IPS DF 4.7 (cell line): ENCODE measurements at regions not wholly inside any gene's neighbourhood (a gene's known extent, or its start where the extent isn't known, plus 50 kb on each side); places are given as distances from the start of the nearest gene placed in this dataset.

Experiments used
- DNase-seq: peaks from one replicate; pipeline ENCODE4 v3.0.0-alpha.2; 2013; ENCODE audit warnings: low spot score; ENCODE audit errors: extremely low read depth

DNA sequence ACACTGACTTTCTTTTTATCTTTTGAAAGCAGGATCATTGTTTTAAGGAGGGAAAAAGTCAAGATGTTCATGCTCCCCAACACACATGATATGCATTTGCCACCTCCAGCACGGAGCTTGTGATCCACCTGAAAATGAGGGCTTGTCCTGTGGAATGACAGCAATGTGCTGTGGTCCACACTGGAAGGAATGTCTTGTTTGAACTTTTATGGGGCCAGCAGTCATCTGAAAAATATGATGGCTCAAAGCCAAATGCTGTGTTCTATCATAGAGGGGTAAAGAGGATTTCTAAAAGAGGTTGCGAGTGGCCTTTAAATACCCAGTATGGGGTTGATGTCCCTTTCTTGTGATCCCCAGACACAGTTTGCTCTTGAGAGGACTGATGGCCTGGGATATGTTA lies 226.5 kb upstream of the SPRED2 start:
- DNase-seq: no peak

DNA sequence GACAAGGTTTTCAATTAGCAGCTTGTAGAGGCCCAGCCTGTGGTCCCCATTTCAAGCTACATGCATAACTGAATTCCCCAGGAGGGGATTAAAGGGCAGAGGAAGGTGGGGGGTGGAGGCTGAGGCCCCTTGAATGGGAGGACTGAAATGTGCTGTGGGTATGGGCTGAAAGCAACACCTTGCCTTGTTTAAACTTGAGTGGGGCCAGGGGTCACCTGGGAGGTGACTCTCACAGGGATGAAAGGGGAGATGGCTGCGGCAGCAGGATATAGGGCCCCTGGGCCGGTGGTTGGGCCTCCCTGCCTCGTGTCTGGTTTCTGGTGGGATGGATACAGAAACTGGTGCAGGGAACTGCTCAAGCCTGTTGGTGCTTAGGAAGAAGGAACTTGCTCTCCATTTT lies 225.9 kb upstream of the SPRED2 start:
- DNase-seq: no peak

DNA sequence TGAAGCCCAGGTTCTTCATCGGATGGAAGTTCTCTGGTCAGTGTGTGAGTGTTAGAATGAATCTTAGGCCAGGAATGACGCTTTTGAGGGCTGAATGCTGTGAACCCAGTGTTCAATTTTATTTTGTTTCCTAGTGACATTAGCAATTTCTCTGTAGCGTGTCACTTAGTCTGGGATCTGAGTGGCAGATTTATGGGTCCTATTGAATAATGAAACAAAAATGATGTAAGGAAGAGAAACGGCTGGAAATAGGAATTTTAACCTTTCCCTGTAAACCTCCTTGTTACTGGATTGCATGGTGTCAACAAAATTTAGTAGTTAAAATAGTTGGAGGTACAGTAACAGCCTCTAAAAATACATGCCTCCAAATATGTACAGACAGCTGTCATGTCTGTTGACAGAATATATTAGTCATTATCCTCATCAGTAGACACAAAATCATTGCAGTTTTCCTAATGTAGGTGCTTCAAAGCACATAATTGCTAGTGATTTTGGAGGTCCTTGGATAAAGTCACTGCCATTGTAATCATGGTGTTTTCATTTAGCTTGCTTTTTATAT lies 223.8 kb upstream of the SPRED2 start:
- no peak for DNase-seq

DNA sequence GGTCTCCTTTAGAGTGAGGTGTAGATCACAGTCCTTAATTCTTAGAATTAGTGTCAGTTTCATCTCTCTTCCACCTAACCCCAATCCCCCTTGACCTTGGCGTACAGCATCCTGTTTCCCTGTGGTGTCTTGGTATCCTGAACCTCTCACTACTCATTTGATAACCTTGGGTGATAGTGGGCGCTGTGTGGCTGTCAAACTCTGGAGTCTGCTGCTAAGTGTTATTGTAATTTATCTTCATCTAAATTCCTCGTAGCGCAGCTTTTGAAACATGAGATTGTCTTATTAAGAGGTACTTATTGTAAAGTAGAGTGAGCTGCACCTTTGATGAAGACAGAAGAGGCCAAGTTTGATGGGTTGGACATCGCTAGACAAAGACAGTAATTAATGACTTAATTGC lies 222.6 kb upstream of the SPRED2 start:
- no peak for DNase-seq

DNA sequence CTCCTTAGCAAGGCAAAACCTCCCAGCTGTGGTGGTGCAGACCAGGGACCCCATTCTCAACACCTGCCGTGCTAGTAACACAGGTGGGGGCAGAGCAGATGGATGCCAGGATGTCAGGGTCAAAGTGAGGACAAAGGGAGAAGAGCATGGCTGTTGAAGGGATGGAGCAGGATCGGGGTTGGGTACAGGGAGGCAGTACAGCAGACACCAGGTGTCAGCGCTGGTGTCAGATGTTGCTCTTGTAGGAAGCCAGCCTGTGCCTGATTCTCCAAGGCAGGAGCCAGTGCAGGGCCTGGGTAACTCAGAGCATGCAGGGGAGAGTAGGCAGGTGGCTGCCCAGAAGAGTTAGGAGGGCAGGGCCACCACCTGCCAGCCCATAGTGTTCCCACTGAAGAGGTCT lies 222.1 kb upstream of the SPRED2 start:
- DNase-seq: no peak

DNA sequence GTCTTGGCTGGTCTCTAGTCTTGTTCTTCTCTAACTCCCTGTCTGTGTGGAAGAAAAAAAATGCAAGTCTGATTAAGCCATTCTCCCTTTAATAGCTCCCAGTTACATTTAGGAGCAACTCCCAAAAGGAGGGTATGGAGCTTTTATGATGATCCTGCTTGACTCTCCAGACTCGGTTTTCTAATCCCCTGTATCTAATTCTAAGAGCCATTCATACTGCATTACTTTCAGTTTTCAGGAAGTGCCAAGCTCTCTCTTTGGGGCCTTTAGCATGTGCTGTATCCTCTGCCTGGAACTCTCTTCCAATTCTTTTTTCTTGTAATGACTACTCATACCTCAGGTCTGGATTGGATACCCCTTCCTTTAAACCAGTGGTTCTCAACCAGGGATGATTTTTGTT lies 219.7 kb upstream of the SPRED2 start:
- DNase-seq: no peak

DNA sequence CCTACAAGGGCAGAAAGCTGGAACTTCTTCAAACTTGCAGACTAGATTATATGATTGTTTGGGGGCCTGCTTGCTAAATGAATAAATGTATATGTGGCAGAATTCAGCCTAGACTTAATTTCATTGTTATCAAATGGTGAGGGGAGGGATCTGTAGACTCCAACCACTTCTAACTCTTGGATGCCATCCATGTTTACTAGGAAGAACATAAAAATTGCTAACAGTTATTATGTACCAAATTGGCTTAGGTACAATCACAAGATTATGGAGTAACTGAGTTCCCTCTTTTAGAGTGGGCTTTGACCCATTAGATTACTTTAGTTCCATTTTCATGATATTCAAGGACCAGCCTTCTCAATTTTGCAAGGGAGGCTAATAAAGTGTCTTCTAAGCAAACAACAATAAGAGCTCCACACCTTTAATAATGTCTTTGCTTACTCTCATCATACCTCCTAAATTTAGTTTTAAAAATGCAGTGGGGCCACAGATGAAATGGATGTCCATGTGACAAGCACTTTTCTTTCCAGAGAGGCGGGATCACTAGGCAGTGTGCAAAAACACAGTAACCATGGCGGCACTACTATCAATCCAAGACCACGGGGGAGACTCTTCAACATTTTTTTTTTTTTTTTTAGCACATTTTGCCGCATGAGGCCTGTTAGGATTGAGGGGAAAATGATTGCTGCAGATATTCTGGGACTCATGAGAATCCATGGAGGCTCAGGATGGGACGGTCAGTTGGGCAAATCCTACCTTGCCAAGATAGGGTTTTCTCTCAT lies 217.6 kb upstream of the SPRED2 start:
- DNase-seq: no peak

DNA sequence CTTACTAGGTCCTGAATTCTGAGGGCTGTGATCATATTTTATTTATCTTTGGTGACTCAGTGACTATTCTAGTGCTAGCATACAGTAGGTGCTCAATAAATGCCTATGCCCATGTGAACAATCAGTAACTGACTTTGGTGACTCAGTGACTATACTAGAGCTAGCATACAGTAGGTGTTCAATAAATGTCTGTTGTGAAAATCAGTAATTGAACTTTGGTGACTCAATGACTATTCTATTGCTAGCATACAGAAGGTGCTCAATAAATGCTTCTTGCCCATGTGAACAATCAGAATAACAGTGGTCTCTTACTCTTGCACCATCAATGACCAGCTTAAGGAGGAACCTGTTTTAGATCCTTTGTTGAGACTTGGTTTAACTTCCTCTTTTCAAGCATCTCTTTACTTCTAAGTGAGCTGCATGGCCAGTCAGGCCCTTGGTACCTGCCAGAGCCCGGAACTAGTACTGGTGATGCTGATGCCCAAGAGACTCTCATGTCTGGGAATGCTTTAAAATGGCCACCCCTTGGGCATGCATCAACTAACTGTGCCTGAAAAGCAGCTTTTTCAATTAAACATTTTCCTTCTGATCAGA lies 214.9 kb upstream of the SPRED2 start:
- DNase-seq: no peak

DNA sequence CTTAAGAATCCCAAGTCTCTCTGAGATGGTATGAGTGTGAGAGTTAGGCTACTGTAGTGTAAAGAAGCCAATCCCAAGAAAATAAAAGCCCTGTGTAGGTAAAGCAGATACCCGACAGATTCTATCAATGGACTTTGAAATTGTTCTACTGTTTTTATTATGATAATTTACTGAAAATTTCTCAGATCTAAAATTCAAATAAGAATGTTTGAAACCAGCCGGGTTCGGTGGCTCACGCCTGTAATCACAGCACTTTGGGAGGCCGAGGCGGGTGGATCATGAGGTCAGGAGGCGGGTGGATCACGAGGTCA lies 208.3 kb upstream of the SPRED2 start:
- no peak for DNase-seq

DNA sequence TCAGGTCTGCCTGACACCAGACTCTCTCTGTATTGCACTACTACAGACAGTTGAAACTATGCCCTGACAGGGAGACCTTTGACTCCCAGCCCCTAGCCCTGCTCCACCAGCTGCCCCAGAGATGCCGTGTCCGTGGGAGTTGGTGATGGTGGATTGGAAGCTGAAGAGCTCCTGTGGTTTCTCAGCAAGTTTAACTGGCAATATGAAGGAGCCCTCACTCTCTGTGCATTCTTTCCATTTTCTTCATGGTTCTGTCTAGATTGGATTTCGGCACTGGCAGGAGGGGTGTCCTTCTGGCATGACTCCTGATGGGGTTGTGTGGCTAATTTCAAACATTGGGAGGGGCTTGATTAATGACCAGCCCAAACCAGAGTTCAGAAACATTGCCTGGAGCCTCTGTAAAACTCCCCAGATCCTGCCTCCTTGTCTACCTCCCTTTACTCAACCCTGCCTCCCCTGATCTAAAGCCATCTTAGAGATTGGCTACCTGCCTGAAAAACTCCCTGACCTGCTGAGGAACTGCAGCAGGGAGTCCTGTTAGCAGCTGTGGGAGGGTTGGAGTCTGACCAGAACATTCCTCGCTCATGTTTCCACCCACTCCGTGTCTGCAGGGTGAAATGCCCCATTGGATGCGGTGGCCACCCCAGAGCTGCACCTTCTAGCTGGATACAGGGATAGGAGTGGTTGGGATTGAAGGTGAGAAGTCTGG lies 206.9 kb upstream of the SPRED2 start:
- no peak for DNase-seq

DNA sequence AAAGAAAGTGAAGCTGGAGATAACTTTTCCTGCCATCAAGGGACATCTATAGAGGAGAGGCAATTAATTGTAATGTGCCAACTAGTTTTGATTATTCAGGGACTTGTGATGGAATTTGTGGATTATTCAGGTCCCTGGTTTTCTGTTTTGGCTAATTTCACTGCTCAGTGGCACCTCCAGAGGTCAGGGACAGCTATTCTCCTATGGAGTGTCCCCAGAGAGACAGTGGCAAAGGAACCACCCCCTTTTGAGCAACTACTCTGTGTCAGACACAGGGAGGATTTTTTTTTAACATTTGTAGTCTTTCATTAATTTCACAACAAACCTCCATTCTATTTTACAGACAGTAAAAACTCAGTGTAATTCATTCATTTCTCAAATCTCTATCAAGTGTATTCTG lies 206.0 kb upstream of the SPRED2 start:
- DNase-seq: no peak

DNA sequence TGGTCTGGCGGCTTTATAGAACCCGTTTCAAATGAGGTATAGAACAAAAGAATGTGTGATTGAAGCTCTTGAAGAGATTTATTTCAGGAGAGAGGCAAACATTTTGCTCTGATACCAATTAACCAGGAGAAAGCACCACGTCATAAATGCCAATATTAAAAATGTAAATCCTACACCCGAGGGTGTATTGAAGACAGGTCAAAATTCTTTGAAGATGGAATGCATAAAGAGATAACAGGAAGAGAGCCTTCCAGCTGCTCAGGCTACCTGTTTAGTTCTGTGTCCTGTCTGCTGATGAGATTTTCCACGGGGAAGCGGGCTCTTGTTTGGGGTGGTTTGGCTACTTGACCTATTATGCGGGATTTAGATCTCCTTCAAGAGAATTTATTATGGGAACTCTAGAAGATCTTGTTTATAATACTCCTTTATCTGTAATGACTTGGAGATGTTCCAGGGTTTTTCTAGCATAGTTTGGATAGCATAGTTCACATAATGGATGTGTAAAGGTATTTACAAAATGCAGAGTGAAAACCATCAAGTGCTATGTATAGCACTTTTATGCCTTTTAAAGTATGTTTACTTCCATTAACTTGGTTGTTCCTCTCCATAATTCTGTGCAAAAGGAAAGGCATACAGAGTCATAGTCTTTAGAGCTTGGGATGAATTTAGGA lies 204.5 kb upstream of the SPRED2 start:
- no peak for DNase-seq

DNA sequence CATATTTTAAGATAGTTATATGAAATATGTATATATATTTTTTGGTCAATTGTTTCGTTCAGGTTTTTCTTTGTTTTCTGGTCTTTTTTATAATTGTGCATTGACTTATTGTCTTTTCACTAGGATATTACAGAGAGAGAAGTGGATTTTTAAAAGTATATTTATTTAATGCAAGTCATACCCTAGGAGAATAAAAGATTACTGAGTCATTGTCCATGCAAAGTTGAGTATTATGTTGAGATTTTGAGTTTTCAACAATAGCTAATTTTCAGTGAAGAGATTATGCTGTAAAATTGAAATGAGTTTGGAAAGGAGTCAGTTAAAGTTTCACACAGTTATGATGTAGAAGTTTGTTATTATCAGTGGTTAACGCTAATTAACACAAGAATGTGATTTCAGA lies 203.6 kb upstream of the SPRED2 start:
- no peak for DNase-seq

DNA sequence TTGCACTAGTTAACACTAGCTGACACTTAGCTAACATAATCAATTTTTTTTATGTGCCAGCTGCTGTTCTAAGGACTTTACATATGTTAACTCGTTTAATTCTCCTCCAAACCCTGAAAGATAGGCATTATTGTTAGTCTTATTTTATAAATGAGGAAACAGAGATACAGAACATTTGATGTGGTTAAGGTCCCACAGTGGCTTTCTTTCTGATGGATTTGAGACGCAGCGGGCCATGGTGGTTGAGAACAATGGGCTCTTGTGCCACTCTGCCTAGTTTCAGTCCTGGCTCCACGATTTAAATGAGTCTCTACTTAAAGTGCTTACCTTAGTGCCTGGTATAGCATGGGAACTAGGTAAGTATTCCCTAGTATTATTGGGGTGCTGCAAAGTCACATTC lies 201.9 kb upstream of the SPRED2 start:
- DNase-seq: no peak

DNA sequence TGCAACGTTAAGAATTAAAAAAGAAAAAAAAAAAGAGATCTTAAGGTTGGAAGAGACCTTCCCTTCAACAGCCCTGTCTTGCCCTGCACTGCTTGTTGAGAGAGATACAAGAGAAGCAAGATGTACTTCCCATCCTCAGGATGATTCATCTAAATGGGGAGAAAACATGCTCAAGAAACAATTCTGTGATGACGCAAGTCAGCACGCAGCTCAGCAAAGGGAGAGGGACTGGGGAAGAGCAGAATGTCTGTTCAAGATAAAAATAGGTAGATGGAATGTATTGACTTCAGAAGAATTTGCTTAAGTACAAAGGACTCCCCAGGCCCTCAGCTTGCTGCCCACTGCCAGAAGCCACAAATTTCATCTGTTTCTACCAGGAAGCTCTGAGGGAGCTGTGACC lies 198.2 kb upstream of the SPRED2 start:
- no peak for DNase-seq

DNA sequence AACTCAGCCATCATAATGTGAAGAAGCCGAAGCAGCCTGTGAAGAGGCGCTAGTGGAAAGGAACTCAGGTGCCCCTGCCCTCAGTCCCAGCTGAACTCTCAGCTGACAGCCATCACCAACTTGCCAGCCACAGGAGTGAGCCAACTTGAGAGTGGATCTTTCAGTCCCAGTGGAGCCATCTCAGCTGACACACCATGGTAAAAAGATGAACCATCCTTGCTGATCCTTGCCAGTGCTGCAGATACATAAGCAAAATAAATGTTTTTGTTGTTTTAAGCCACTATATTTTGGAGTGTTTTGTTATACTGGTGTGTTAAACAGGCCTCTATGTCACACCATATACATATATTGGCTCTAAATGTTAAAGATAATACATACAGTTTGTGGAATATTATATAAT lies 195.8 kb upstream of the SPRED2 start:
- DNase-seq: no peak

DNA sequence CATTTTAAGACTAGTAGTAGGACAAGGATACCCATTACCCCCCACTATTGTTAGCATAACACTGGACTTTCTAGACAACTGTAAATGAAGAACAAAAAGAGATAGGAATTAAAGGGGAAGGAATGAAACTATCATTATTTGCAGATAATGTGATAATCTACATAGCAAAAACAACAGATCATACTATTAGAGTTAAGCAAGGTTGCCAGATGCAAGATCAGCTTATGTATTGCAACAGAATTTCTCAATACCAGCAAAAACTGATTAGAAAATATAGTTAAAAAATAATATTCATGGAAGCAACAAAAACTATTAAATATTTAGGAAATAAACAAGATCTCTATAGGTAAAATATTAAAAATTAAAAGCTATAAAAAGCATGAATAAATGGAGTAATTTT lies 194.4 kb upstream of the SPRED2 start:
- no peak for DNase-seq

DNA sequence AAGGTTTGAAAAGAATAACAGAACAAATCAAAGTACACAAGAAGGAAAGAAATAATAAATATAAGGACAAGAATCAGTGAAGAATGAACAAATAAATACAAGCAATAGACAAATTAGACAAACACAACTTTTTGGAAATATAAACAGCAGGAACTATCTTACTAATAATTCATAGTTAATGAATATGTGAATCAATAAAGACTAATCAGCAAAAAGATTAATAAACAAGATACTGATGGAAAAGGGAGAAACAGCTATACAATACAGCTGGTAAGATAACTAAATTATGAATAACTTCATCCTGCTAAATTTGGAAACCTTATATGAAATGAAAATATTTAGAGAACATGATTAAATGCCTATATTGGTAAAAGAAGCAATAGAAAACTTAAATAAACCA lies 193.6 kb upstream of the SPRED2 start:
- no peak for DNase-seq

DNA sequence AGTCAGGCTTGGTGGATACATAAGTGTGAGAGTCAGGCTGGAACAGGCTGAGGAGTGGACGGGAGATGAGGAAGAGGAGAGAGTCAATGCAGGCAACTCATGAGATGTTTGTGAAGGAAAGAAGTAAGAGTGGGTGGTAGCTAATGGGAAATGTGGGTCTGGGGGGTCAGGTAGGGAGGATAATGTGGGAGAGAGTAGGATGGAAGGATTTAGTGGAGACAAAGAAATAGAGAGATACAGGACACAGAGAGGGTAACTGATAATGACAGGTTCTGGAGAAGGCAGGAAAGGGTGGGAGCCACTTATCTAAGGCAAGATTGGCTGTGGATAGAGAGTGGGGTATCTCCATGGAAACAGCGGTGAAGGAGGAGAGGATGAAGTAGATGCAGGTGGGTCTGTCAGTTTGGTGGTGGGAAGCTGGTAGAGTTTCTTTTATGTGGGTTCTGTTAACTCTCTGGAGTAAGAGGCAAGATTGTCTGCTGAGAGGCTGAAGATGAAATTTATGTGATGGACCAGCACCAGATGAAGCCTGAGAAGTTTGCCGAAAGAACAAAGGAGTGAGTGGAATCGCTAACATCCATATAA lies 190.6 kb upstream of the SPRED2 start:
- no peak for DNase-seq

DNA sequence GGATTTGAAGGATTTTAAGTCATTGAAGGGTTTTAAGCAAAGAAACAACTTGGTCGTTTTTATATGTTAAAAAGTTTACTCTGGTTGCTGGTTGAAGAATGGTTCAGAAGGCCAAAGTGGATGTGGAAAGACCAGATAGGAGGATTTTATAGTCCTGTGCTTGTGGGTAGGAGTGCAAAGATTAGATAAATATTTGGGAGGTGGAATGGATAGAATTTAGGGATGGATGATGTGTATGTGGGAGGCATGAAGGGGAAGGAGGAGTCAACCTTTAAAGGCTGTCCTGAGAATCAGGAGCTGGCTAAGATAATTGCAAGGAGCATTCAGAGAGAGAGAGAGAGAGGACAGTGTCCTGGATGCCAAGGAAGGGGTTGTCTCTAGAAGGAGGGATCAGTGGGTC lies 190.1 kb upstream of the SPRED2 start:
- no peak for DNase-seq

DNA sequence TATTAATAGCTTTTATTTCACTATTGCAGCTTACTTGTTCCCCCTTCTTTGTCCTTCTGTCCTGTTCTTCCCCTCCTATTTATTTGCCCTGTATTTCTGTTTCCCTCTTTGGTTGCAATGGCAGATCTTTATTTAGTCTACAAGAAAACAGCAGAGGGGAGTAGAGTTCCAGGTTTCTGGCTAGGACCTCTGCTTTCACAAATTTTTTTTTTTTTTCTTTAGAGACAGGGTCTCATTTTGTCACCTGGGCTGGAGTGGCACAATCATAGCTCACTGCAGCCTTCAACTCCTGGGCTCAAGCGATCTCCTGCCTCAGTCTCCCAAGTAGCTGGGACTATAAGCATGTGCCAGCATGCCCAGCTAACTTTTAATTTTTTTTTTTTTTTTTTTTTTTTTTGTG lies 188.1 kb upstream of the SPRED2 start:
- no peak for DNase-seq

DNA sequence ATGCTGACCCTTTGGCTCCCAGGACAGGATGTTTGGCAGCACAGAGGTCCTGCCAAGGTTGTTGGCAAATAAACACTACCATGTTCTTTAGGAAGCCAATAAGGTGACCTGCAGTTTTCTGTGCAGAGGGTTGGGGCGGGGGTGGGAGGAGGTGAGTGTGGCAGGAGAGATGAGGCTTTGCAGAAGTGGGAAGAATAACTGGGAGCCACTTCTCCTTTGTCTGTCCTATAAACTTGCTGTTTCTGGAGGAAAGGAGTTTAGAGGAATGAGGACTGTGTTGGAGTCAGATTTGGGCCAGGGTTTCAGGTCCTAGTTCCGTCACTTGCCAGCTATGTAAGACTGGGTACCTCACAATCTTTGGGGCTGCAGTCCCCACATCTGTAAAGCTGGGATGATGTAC lies 187.6 kb upstream of the SPRED2 start:
- DNase-seq: no peak
